Kidney tubule cell (primary cell): ENCODE measurements at regions not wholly inside any gene's neighbourhood (a gene's known extent, or its start where the extent isn't known, plus 50 kb on each side); places are given as distances from the start of the nearest gene placed in this dataset.
A peak's percentile ranks its signal among the peaks of the same experiment; 100 is the strongest.

Experiments used
- DNase-seq: peaks from one replicate; pipeline ENCODE4 v3.0.0-alpha.2; 2018; ENCODE audit warnings: low spot score

DNA sequence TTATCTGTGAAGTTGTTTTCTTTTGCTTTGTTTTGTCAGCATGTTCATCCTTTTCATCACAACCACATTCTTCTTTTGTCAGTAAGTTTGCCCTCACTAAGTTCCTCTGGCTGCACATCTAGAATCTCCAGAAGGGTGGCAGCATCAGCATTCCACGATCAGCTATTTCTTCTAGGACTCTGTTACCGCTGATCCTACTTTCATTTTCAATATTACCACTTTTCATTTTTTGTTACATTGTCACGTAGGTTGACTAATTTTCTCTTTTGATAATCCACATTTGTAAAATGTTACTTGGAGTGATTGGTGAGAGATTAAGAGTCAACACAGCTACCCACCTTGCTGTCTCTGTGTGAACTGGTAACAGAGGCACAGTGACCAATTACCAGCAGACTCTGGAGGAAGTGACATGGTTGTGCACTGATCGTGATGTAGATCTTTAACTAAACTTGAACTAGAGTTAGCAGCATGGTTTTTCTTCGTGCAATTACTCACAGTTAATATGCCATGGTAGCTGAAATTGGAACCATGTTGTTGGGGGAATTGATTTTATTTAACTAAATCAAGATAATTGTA is 307.9 kb upstream of the SLC35B3 start:
- peak; percentile 4 for DNase-seq

- no peak for DNase-seq
Measured at GRCh38 chr6:8739454-8739853, 304.1 kb upstream of the SLC35B3 start.

DNA sequence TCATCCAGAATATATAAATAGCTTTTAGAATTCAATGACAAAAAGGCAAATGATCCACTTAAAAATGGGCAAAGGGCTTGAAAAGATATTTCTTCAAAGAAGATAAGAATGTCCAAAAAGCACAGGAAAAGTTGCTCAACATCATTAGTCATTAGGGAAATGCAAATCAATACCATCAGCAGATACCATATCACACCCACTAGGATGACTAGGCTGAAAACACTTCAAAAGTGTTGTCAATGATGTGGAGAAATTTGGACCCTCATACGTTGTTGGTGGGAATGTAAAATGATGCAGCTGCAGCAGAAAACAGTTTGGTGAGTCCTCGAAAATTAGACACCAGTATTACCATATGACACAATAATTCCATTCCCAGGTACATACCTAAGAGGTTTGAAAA is 303.6 kb upstream of the SLC35B3 start:
- no peak for DNase-seq

DNA sequence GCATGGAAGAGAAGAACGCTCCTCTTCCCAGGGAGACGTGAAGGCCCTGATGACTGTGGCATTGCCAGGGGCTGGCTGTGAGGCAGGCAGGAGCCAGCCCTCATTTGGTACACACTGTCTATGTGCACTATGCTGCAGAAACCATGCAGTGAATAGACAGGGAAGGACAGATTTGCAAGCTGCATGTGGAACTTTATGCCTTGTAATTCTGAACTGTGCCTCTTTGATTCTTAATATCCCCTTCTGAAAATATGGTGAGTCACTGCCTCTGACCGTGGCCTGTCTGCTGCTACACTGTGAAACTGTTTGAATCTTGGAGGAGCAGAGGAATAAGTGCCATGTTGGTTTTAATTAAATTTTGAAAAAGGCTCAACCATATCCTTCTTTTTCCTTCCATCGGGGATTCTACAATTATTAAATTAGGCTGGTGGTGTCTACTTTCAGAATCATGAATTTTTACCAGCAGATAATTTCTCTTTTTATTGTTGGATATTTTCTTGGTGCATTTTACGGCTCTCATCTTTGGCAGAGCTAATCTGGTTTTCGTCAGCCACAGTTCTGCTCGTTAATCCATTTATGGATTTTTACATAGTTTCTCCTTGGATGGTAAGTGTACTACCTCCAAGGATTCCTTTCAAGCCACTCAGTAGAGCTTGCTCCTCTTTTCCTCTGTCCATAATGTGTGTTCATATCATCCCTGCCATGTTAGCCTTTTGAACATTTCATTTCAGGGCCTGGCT is 301.0 kb upstream of the SLC35B3 start:
- no peak for DNase-seq

- DNase-seq = no peak
Measured at GRCh38 chr6:8733879-8734278, 298.5 kb upstream of the SLC35B3 start.

- DNase-seq = no peak
Measured at GRCh38 chr6:8731874-8732273, 296.5 kb upstream of the SLC35B3 start.

DNA sequence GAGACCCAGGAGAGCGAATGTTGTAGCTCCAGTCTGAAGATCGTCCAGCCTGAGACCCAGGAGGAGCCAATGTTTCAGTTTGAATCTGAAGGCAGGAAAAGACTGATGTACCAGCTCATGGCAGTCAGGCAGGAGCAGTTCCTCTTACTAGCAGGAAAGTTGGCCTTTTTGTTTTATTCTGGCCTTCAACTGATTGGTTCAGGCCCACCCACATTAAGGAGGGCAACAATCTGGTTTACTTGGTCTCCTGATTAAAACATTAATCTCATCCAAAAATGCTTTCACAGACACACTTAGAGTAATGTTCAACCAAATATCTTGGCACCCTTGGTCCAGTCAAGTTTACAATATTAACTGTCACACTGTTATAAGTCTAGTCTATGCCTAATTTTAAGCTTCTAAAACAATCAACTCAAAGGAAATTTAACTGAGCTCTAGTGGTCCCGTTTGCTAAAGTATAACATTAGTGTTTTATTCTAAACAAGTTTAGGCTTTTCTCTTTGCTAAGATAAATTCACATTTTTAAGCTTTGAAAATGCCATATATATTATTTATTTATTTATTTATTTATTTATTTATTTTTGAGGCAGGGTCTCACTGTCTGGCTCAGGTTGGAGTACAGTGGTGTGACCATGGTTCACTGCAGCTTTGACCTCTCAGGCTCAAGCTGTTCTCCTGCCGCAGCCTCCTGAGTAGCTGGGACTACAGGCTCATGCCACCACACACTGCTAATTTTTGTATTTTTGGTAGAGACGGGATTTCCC is 275.5 kb upstream of the SLC35B3 start:
- DNase-seq = no peak

- peak; percentile 43 for DNase-seq
Measured at GRCh38 chr6:8707956-8708772, 272.8 kb upstream of the SLC35B3 start.

- no peak for DNase-seq
Measured at GRCh38 chr6:8707369-8707768, 272.0 kb upstream of the SLC35B3 start.

DNA sequence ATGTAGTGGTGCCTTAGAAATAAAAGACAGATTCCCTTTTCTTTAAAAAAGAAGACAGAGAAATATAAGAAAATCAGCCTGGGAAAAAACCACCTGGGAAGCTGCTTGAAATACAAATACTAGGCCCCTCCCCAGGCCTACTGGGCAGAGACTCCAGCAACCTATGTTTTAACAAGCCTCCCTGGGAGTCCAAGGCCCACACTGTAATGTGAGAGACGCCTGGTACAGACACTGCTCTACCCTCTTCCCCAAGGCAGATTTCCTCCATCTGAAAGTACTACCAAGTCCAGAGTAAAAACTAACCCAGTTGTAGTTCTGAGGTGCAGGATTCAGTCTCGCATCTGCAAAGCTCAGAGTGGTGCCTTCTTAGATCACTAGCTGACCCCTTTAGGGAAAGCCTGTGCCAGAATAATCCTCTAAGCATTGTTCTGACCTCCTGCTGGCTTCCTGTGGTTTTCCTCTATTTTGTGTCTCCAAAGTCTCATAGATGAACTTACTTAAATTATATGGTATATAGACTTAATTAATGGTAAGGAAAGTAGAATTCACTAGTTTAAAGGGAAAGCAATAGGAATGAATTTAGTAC is 270.2 kb upstream of the SLC35B3 start:
- DNase-seq = no peak

GRCh38 chr6:8703059-8703458 is 267.7 kb upstream of the SLC35B3 start:
- no peak for DNase-seq

- DNase-seq = no peak
Measured at GRCh38 chr6:8688821-8689220, 253.5 kb upstream of the SLC35B3 start.

DNA sequence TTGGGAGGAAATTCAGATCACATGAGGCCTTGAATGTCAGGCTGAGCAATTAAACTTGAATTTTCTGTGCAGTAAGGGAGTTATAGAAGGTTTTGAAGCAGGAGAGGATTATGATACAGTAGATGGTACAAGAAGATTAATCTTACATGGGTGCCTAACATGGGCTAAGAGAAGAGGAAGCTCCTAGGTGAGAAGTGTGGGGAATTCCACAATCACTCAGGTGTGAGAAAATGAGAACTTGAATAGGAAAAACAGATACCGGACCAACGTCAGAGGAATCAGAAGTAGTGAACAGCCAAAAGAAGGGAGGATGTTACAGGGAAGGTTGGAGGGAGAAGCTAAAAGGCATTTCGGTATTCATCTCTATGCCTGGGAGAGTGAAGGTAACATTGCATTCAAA is 250.7 kb upstream of the SLC35B3 start:
- DNase-seq = peak; percentile 12

DNA sequence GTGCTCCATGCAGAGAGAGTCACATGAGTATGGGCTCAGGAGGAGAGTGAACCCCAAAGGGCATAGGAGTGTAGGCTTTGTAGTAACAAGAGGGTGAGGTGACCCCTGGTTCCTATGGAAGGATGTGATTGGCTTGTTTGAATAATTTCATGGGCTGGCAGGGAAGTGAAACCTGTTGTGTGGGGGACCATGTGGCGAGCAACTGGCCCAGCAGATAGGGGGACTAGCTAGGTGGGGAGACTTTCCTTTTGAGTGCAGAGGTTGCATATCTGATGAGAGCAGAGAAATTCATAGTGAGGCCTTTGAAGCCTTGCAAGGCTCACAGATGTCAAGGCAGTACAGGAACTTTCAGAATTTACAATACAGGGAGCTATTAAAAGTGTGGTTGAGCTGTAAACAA is 247.9 kb upstream of the SLC35B3 start:
- no peak for DNase-seq

DNA sequence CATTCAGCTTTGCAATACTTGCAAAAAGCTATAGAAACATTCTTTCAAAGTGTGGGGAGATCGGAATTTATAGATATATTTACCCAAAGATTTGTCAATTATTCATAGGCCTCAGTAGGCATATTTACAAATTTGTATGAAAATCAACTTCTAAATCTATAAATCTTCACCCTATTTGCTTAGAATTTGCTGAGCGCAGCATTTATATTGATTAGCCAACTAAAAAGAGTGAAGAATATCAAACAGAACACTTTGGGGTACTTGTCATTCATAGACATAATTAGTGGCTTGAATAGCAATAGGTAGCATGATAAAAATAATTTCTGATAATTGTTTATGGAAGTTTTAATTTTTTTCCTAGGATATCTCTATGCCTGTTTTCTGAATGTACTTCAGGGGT is 244.5 kb upstream of the SLC35B3 start:
- no peak for DNase-seq

DNA sequence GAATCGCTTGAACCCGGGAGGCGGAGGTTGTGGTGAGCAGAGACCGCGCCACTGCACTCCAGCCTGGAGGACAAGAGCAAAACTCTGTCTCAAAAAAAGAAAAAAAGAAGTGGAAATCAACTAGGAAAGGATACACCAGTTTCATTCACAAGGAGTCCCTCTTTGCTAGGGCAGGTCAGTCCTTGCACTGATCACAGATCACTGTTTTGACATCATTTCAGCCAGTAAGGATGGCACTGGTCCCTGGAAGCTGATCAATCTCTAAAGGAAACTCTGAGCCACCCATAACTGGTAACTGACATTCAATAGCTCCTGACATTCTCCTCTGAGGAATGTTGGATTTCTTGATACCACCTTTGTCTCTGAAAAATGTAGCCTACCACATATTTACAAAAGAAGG is 243.1 kb upstream of the SLC35B3 start:
- no peak for DNase-seq

- no peak for DNase-seq
Measured at GRCh38 chr6:8674126-8674525, 238.8 kb upstream of the SLC35B3 start.

DNA sequence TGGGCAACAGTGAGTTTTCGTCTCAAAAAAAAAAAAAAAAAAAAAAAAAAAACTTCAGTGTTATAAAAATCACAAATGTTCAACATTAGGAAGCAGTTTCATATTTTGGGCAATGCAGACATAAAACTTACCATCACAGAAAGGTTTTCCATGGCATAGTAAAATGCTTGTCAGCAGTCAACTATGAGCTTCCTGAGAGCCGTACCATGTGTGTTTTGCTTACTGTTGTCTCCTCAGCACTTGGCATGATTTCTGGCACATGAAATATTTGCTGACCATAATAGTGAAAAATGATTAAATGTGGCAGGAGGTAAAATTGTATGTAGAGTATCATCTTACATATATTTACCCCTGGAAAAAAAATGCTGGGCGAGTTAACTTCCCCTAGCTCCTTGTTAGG is 237.5 kb upstream of the SLC35B3 start:
- no peak for DNase-seq

- no peak for DNase-seq
Measured at GRCh38 chr6:8670792-8671191, 235.4 kb upstream of the SLC35B3 start.

GRCh38 chr6:8664700-8665099 is 229.4 kb upstream of the SLC35B3 start:
- DNase-seq = no peak

DNA sequence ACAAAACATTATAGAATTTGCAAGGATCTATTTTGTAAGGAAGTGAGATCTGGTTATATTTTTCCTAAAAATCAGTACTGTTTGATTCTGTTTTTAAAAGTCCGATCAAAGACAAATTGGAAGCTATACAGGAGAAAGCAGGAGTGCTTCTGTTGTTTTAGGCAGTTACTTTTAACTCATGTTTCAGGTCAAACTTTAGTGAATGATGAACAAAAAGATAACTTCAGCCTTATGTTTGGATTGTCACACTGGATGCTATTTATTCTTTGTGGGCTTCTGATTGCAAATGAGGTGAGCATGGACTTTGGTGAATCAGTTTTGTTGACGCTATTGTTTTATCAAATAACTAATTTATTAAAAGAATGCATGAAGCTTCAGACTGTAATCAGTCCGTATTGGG is 228.7 kb upstream of the SLC35B3 start:
- no peak for DNase-seq
